ENCODE measurements at regions not wholly inside any gene's neighbourhood (a gene's known extent, or its start where the extent isn't known, plus 50 kb on each side); places are given as distances from the start of the nearest gene placed in this dataset.

- DNase-seq: peak in 1 of 2 experiments; percentile 46
Measured at GRCh38 chr1:56330391-56331026, 248.9 kb downstream of the PLPP3 start.

GRCh38 chr1:56329970-56330369 lies 249.4 kb downstream of the PLPP3 start:
- H3K27me3 ChIP-seq (ENCODE audit: insufficient read depth, low read depth): no peaks in the 10 kb centered on the region
- H3K9me2 ChIP-seq (ENCODE audit: insufficient read depth): peaks cover 4% of the 10 kb centered on the region; the same call in 1 of the 2 replicates
- no peak overlapping the region; the same call in 1 of the 2 replicates for H3K27ac ChIP-seq
- no peaks in the 10 kb centered on the region for H4K20me1 ChIP-seq (ENCODE audit: insufficient read depth)
- peaks cover 17% of the 10 kb centered on the region for H3F3A ChIP-seq (ENCODE audit: insufficient read depth, low read depth)
- no peaks in the 10 kb centered on the region for H3K79me2 ChIP-seq (ENCODE audit: low read depth)
- H3K36me3 ChIP-seq (ENCODE audit: low read depth): no peaks in the 10 kb centered on the region
- ChIA-PET POLR2A (ENCODE audit: unreplicated experiment) (interaction anchor here (0.7 kb wide), 1 partner anchor 192 kb away, joined by 3 read pairs; no protein-coding TSS in a partner anchor), CTCF (no interaction called here)
- H3K4me2 ChIP-seq: peak overlapping the region; percentile 43
- H3K9me3 ChIP-seq (ENCODE audit: insufficient read depth, low read depth): no peaks in the 10 kb centered on the region
- peaks cover 46% of the 10 kb centered on the region for H3K4me1 ChIP-seq (replicated peaks; ENCODE audit: insufficient read depth)
- no TSS peak for BruUV-seq (replicated peaks)
- no peak overlapping the region for H3K4me3 ChIP-seq
- no peak for DNase-seq
- TF ChIP-seq CTCF (conservative IDR thresholded peaks at IDR 0.05): no peak
- intact Hi-C loops (cut with micrococcal nuclease; ENCODE audit: unreplicated experiment): loop anchor here (2.0 to 5.0 kb wide), 5 partner anchors 43 to 901 kb away; partner anchors contain the start of gene PLPP3
- H2AFZ ChIP-seq: no peak overlapping the region

More at GRCh38 chr1:56330391-56331026, 248.9 kb downstream of the PLPP3 start:
- Histone ChIP-seq H3K9me2 (ENCODE audit: insufficient read depth) (peaks cover 4% of the 10 kb centered on the region; the same call in 1 of the 2 replicates), H3K4me2 (peak overlapping the region; percentile 43), H3K4me3 (no peak overlapping the region), H3K36me3 (ENCODE audit: low read depth) (no peaks in the 10 kb centered on the region), H4K20me1 (ENCODE audit: insufficient read depth) (no peaks in the 10 kb centered on the region), H3K79me2 (ENCODE audit: low read depth) (no peaks in the 10 kb centered on the region), H3K9me3 (ENCODE audit: insufficient read depth, low read depth) (no peaks in the 10 kb centered on the region), H3K27ac (peak overlapping the region; percentile 55), H3K4me1 (replicated peaks; ENCODE audit: insufficient read depth) (peaks cover 46% of the 10 kb centered on the region), H3K27me3 (ENCODE audit: insufficient read depth, low read depth) (no peaks in the 10 kb centered on the region), H3F3A (ENCODE audit: insufficient read depth, low read depth) (peaks cover 17% of the 10 kb centered on the region), H2AFZ (no peak overlapping the region)
- ChIA-PET CTCF (no interaction called here), POLR2A (ENCODE audit: unreplicated experiment) (no interaction called here)
- BruUV-seq (replicated peaks): no TSS peak
- intact Hi-C loops (cut with micrococcal nuclease; ENCODE audit: unreplicated experiment): loop anchor here (2.0 to 5.0 kb wide), 4 partner anchors 43 to 902 kb away; partner anchors contain the start of gene PLPP3
- no peak for TF ChIP-seq EZH2 (IDR thresholded peaks at IDR 0.05; ENCODE audit: low read depth)
- TF ChIP-seq CTCF (conservative IDR thresholded peaks at IDR 0.05): no peak

GRCh38 chr1:56327195-56327594 lies 252.2 kb downstream of the PLPP3 start:
- ChIA-PET POLR2A (ENCODE audit: unreplicated experiment) (no interaction called here), CTCF (no interaction called here)
- BruUV-seq (replicated peaks): no TSS peak

More at GRCh38 chr1:56327195-56327594, 252.2 kb downstream of the PLPP3 start:
- no peaks in the 10 kb centered on the region for H3K36me3 ChIP-seq (ENCODE audit: low read depth)
- no peak overlapping the region for H2AFZ ChIP-seq
- H3K27me3 ChIP-seq (ENCODE audit: insufficient read depth, low read depth): no peaks in the 10 kb centered on the region
- no peaks in the 10 kb centered on the region for H3K9me2 ChIP-seq (ENCODE audit: insufficient read depth)
- intact Hi-C loops (cut with micrococcal nuclease; ENCODE audit: unreplicated experiment): no loop called here
- no peaks in the 10 kb centered on the region for H4K20me1 ChIP-seq (ENCODE audit: insufficient read depth)
- H3K4me2 ChIP-seq: no peak overlapping the region
- TF ChIP-seq EZH2 (IDR thresholded peaks at IDR 0.05; ENCODE audit: low read depth) (no peak), CTCF (conservative IDR thresholded peaks at IDR 0.05) (no peak)
- no peaks in the 10 kb centered on the region for H3K9me3 ChIP-seq (ENCODE audit: insufficient read depth, low read depth)
- H3K4me1 ChIP-seq (replicated peaks; ENCODE audit: insufficient read depth): peaks cover 46% of the 10 kb centered on the region
- peaks cover 17% of the 10 kb centered on the region for H3F3A ChIP-seq (ENCODE audit: insufficient read depth, low read depth)
- H3K79me2 ChIP-seq (ENCODE audit: low read depth): no peaks in the 10 kb centered on the region
- DNase-seq: no peak
- no peak overlapping the region for H3K27ac ChIP-seq
- H3K4me3 ChIP-seq: no peak overlapping the region
